ENCODE measurements at regions not wholly inside any gene's neighbourhood (a gene's known extent, or its start where the extent isn't known, plus 50 kb on each side); places are given as distances from the start of the nearest gene placed in this dataset.

DNA sequence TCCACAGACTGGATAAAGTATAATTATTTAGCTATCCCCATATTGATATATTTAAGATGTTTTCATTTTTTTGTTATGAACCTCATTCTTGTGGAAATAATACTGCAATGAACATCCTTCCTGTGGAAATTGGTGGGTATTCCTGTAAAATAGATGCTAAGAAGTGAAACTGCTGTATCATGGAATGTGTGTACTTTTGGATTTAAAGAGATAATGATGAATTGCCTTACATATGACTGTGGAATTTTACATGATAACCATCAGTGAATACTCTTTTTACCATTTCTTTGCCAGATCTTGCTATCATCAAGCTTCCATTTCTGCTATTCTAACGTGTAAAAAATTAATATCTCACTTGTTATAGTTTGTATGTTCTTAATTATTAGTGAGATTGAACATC, 847.9 kb downstream of the EFNA5 start:
- H3K4me3 ChIP-seq (ENCODE audit: low read depth, low read length) = no peak overlapping the region
- H3K4me1 ChIP-seq (ENCODE audit: control insufficient read depth, insufficient read depth, low read length) = no peaks in the 10 kb centered on the region
- H3K27ac ChIP-seq (ENCODE audit: extremely low read depth, low read depth, low read length) = no peak overlapping the region
- CTCF ChIA-PET = interaction anchor here (1.0 kb wide), 1 partner anchor 22 kb away, joined by 3 read pairs; no protein-coding TSS in a partner anchor
- no peaks in the 10 kb centered on the region for H3K36me3 ChIP-seq (ENCODE audit: control insufficient read depth in 2 of 2, insufficient read depth in 1 of 2, low read length in 2 of 2)
- POLR2A ChIA-PET = no interaction called here
- no peak for TF ChIP-seq ZNF473 (tag by site-specific recombination; IDR thresholded peaks at IDR 0.05)
- TF ChIP-seq MEIS1 (CRISPR knock-in tag; IDR thresholded peaks at IDR 0.05; ENCODE audit: borderline replicate concordance) = no peak
- no peak for TF ChIP-seq ZNF37A (tag by site-specific recombination; IDR thresholded peaks at IDR 0.05)
- H3K9me3 ChIP-seq (ENCODE audit: control insufficient read depth, insufficient read depth, low read depth, low read length) = no peaks in the 10 kb centered on the region

DNA sequence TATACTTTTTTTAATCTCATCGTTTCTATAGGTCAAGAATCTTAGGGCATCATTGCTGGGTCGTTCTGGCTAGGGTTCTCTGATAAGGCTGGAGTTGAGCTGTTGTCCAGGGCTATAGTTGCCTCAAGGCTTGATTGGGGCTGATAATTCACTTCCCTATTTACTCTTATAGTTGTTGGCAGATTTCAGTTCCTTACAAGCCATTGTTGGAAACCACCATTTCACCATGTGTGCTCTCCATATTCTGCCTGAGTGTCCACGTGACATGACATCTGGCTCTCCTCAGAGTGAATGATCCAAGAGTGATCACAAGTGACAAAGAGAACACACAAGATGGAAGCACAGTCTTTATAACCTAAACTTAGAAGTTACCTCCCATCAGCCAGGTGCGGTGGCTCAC, 852.2 kb downstream of the EFNA5 start:
- no peak overlapping the region for H3K27ac ChIP-seq (ENCODE audit: extremely low read depth, low read depth, low read length)
- no peak for TF ChIP-seq ZNF747 (tag by site-specific recombination; IDR thresholded peaks at IDR 0.05)
- no peak for TF ChIP-seq ZNF530 (tag by site-specific recombination; IDR thresholded peaks at IDR 0.05; ENCODE audit: low read depth)
- no peak for TF ChIP-seq ZNF214 (tag by site-specific recombination; IDR thresholded peaks at IDR 0.05; ENCODE audit: borderline replicate concordance)
- TF ChIP-seq ZNF175 (tag by site-specific recombination; IDR thresholded peaks at IDR 0.05) = no peak
- TF ChIP-seq ZBTB20 (tag by site-specific recombination; IDR thresholded peaks at IDR 0.05) = no peak
- TF ChIP-seq ZBTB7A (tag by site-specific recombination; IDR thresholded peaks at IDR 0.05; ENCODE audit: low read depth) = no peak
- no peak for TF ChIP-seq HOXA7 (CRISPR knock-in tag; IDR thresholded peaks at IDR 0.05; ENCODE audit: borderline replicate concordance)
- no peak for TF ChIP-seq GLI2 (tag by site-specific recombination; IDR thresholded peaks at IDR 0.05; ENCODE audit: borderline replicate concordance, low read depth)
- TF ChIP-seq SCRT1 (tag by site-specific recombination; IDR thresholded peaks at IDR 0.05; ENCODE audit: borderline replicate concordance) = no peak
- TF ChIP-seq, protein P1, sequence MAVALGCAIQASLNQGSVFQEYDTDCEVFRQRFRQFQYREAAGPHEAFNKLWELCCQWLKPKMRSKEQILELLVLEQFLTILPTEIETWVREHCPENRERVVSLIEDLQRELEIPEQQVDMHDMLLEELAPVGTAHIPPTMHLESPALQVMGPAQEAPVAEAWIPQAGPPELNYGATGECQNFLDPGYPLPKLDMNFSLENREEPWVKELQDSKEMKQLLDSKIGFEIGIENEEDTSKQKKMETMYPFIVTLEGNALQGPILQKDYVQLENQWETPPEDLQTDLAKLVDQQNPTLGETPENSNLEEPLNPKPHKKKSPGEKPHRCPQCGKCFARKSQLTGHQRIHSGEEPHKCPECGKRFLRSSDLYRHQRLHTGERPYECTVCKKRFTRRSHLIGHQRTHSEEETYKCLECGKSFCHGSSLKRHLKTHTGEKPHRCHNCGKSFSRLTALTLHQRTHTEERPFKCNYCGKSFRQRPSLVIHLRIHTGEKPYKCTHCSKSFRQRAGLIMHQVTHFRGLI (tag by site-specific recombination; IDR thresholded peaks at IDR 0.05) = no peak
- TF ChIP-seq, protein P2, sequence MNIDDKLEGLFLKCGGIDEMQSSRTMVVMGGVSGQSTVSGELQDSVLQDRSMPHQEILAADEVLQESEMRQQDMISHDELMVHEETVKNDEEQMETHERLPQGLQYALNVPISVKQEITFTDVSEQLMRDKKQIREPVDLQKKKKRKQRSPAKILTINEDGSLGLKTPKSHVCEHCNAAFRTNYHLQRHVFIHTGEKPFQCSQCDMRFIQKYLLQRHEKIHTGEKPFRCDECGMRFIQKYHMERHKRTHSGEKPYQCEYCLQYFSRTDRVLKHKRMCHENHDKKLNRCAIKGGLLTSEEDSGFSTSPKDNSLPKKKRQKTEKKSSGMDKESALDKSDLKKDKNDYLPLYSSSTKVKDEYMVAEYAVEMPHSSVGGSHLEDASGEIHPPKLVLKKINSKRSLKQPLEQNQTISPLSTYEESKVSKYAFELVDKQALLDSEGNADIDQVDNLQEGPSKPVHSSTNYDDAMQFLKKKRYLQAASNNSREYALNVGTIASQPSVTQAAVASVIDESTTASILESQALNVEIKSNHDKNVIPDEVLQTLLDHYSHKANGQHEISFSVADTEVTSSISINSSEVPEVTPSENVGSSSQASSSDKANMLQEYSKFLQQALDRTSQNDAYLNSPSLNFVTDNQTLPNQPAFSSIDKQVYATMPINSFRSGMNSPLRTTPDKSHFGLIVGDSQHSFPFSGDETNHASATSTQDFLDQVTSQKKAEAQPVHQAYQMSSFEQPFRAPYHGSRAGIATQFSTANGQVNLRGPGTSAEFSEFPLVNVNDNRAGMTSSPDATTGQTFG (tag by site-specific recombination; IDR thresholded peaks at IDR 0.05; ENCODE audit: borderline replicate concordance) = no peak
- no peak for TF ChIP-seq TCF7L2 (IDR thresholded peaks at IDR 0.05; ENCODE audit: borderline replicate concordance, low read depth, low read length)
- TF ChIP-seq ZNF16 (tag by site-specific recombination; IDR thresholded peaks at IDR 0.05; ENCODE audit: low read depth) = no peak
- TF ChIP-seq SCRT2 (tag by site-specific recombination; IDR thresholded peaks at IDR 0.05) = no peak
- no peaks in the 10 kb centered on the region for H3K4me1 ChIP-seq (ENCODE audit: control insufficient read depth, insufficient read depth, low read length)
- H3K9me3 ChIP-seq (ENCODE audit: control insufficient read depth, insufficient read depth, low read depth, low read length) = no peaks in the 10 kb centered on the region
- no peaks in the 10 kb centered on the region for H3K36me3 ChIP-seq (ENCODE audit: control insufficient read depth in 2 of 2, insufficient read depth in 1 of 2, low read length in 2 of 2)
- H3K4me3 ChIP-seq (ENCODE audit: low read depth, low read length) = no peak overlapping the region
- ChIA-PET POLR2A (no interaction called here), CTCF (interaction anchor here (0.6 to 1.1 kb wide), 3 partner anchors 9 to 25 kb away, joined by 3 to 4 read pairs (median 3); no protein-coding TSS in a partner anchor)

DNA sequence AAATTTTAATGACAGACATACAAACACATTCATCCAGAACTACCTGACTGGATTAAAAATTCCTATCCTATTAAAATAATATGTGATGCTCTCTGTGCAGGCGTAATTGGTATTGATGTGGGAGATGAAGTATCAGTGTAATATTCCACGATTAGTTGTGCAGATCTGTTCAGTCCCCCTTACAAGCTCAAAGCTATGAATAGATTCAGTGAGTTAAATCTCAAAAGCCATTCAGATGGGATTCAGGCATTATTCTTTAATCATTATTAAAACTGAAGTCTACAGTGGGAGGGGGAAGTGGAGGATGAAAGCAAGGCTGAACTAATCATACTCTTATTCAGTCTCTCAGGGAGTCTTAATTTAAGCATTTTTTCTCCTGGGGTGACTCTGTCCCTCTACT, 855.8 kb downstream of the EFNA5 start:
- Histone ChIP-seq H3K27ac (ENCODE audit: extremely low read depth, low read depth, low read length) (no peak overlapping the region), H3K36me3 (ENCODE audit: control insufficient read depth in 2 of 2, insufficient read depth in 1 of 2, low read length in 2 of 2) (no peaks in the 10 kb centered on the region), H3K4me3 (ENCODE audit: low read depth, low read length) (no peak overlapping the region), H3K4me1 (ENCODE audit: control insufficient read depth, insufficient read depth, low read length) (no peaks in the 10 kb centered on the region), H3K9me3 (ENCODE audit: control insufficient read depth, insufficient read depth, low read depth, low read length) (no peaks in the 10 kb centered on the region)
- CTCF ChIA-PET = no interaction called here
- POLR2A ChIA-PET = no interaction called here
- TF ChIP-seq, protein P3, sequence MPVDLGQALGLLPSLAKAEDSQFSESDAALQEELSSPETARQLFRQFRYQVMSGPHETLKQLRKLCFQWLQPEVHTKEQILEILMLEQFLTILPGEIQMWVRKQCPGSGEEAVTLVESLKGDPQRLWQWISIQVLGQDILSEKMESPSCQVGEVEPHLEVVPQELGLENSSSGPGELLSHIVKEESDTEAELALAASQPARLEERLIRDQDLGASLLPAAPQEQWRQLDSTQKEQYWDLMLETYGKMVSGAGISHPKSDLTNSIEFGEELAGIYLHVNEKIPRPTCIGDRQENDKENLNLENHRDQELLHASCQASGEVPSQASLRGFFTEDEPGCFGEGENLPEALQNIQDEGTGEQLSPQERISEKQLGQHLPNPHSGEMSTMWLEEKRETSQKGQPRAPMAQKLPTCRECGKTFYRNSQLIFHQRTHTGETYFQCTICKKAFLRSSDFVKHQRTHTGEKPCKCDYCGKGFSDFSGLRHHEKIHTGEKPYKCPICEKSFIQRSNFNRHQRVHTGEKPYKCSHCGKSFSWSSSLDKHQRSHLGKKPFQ (tag by site-specific recombination; IDR thresholded peaks at IDR 0.05) = no peak
- TF ChIP-seq ZNF221 (tag by site-specific recombination; IDR thresholded peaks at IDR 0.05; ENCODE audit: borderline replicate concordance) (no peak), ZNF266 (tag by site-specific recombination; IDR thresholded peaks at IDR 0.05; ENCODE audit: low read depth) (no peak), WT1 (tag by site-specific recombination; IDR thresholded peaks at IDR 0.05) (no peak), ZNF341 (tag by site-specific recombination; IDR thresholded peaks at IDR 0.05; ENCODE audit: low read depth) (no peak), BCL11A (tag by site-specific recombination; IDR thresholded peaks at IDR 0.05; ENCODE audit: low read depth) (no peak), ZNF626 (tag by site-specific recombination; IDR thresholded peaks at IDR 0.05) (no peak), KLF7 (tag by site-specific recombination; IDR thresholded peaks at IDR 0.05; ENCODE audit: borderline replicate concordance) (no peak), ZNF473 (tag by site-specific recombination; IDR thresholded peaks at IDR 0.05) (no peak), ZBTB17 (tag by site-specific recombination; IDR thresholded peaks at IDR 0.05) (no peak), ZSCAN16 (tag by site-specific recombination; IDR thresholded peaks at IDR 0.05) (no peak), HOXD13 (CRISPR knock-in tag; IDR thresholded peaks at IDR 0.05; ENCODE audit: borderline replicate concordance) (no peak), ZNF585B (tag by site-specific recombination; IDR thresholded peaks at IDR 0.05) (no peak), ZNF324 (tag by site-specific recombination; IDR thresholded peaks at IDR 0.05) (no peak)

All from HEK293 (cell line).